Aorta (tissue), 5 donors: ENCODE measurements at regions not wholly inside any gene's neighbourhood (a gene's known extent, or its start where the extent isn't known, plus 50 kb on each side); places are given as distances from the start of the nearest gene placed in this dataset.
"Not testable (repeated sequence)": the region's sequence is repeated elsewhere in the genome, so short reads cannot be mapped to it uniquely, and the experiment has no call there.

Experiments used
- ATAC-seq: fragments of 200-7000 bp; cut with Tn5 transposase; one replicate; pipeline ENCODE4 v1.9.1; 2022; ENCODE audit warnings: moderate library complexity; ENCODE audit not compliant: low FRiP score
- DNase-seq, 2 donors: peaks; one replicate each; pipeline ENCODE4 v3.0.0-alpha.2; 2020
- H3K27ac ChIP-seq, 2 donors: one replicate each; pipeline ENCODE4 v1.5.1; 2013; ENCODE audit warnings: low read length in 2 of 2, mild to moderate bottlenecking in 2 of 2, moderate library complexity in 2 of 2, control low read depth in 1 of 2, inconsistent platforms in 1 of 2, low read depth in 1 of 2
- H3K27me3 ChIP-seq, 2 donors: one replicate each; pipeline ENCODE4 v1.6.1; 2013; ENCODE audit warnings: control low read depth in 1 of 2, low read length in 1 of 2, mild to moderate bottlenecking in 1 of 2, moderate library complexity in 1 of 2; ENCODE audit not compliant: insufficient read depth in 2 of 2, control insufficient read depth in 1 of 2
- H3K36me3 ChIP-seq, 2 donors: one replicate each; pipeline ENCODE4 v1.6.1; 2013; ENCODE audit warnings: control low read depth in 1 of 2, low read length in 1 of 2, mild to moderate bottlenecking in 1 of 2; ENCODE audit not compliant: insufficient read depth in 2 of 2, control insufficient read depth in 1 of 2
- H3K4me1 ChIP-seq, 2 donors: one replicate each; pipeline ENCODE4 v1.6.1; 2013; ENCODE audit warnings: low read length in 2 of 2, control low read depth in 1 of 2, mild to moderate bottlenecking in 1 of 2, moderate library complexity in 1 of 2; ENCODE audit not compliant: insufficient read depth in 2 of 2, control insufficient read depth in 1 of 2
- H3K4me3 ChIP-seq, 2 donors: one replicate each; pipeline ENCODE4 v1.5.1; 2013; ENCODE audit warnings: low read length in 2 of 2, control low read depth in 1 of 2, mild to moderate bottlenecking in 1 of 2
- H3K9me3 ChIP-seq: one replicate; pipeline ENCODE4 v1.6.1; 2013; ENCODE audit warnings: mild to moderate bottlenecking, low read length; ENCODE audit not compliant: control insufficient read depth
- WGBS, 2 donors: extraction: QIAGEN DNeasy Blood & Tissue Kit; methylation state at CpG; one replicate each; pipeline ENCODE4 v1.1.7; 2013; 5-methylcytosine and 5-hydroxymethylcytosine counted together
- intact Hi-C, 2 donors: fragments of 100-400 bp; cut with DNase I; formaldehyde crosslinking; loops; one replicate each; pipeline versions ENCODE4 v1.14.2 to v1.15.0; 2022
- donor health status: healthy with polysubstance abuse.
- donor health status: Bipolar disorder and iron deficiency.
- donor health status: DM: no; HTN: no; CAD: no.
- donor health status: DM: no; HTN: no; CAD: no.
- donor health status: DM: yes; HTN: yes; CAD: no.

DNA sequence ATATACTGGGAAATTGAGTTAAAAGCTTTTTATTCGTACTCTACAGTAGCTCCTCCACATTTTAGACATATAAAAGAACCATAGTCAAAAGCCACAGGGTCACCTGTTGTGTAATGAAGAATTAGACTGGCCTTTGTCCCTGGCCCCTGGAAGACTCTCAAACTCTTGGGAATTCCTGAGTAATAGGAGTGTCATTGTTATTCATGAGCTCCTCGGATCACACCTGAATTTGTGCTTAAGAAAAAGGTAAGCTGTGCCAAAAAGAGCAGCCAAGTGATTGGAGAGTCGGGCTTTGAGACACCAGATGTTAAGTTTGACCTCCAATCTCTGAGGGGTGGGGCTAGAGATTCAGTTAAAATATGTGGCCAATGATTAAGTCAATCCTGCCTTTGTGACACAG is 405.8 kb upstream of the ANKRD20A1 start:
- intact Hi-C loops, H3K27ac ChIP-seq, H3K4me3 ChIP-seq, H3K27me3 ChIP-seq, H3K36me3 ChIP-seq, H3K4me1 ChIP-seq, H3K9me3 ChIP-seq, DNase-seq, ATAC-seq: not testable (repeated sequence)
- WGBS, 2 donors = no CpG with 5 or more reads among the region's 3 CpGs

DNA sequence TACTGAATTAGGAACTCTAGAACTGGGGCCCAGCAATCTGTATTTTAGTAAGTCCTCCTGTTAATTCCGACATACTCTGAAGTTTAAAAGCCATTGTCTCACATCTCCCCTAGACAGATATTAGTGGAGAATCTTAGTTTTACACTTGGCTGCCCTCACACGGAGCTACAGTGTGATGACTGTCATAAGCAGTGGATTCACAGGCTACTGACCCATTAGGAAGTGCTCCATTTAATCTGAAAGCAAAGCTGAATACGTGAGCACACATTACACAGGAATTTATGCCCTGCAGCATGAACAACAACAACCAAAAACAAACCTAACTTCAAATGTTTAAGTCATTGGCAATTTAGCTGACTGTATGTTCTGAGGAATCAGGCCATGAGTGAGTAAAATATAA is 416.4 kb upstream of the ANKRD20A1 start:
- H3K9me3 ChIP-seq, H3K36me3 ChIP-seq, H3K27me3 ChIP-seq, ATAC-seq, H3K27ac ChIP-seq, H3K4me3 ChIP-seq, H3K4me1 ChIP-seq, intact Hi-C loops, DNase-seq: not testable (repeated sequence)
- no CpG with 5 or more reads among the region's 3 CpGs for WGBS, 2 donors

- H3K9me3 ChIP-seq, DNase-seq, H3K4me3 ChIP-seq, ATAC-seq, intact Hi-C loops, H3K27me3 ChIP-seq, H3K4me1 ChIP-seq, H3K27ac ChIP-seq, H3K36me3 ChIP-seq: not testable (repeated sequence)
- WGBS, 2 donors = 90 to 100% methylated on average over 1 of the region's 3 CpGs
These were observed 421.7 kb upstream of the ANKRD20A1 start for GRCh38 chr9:67437011-67437410.

DNA sequence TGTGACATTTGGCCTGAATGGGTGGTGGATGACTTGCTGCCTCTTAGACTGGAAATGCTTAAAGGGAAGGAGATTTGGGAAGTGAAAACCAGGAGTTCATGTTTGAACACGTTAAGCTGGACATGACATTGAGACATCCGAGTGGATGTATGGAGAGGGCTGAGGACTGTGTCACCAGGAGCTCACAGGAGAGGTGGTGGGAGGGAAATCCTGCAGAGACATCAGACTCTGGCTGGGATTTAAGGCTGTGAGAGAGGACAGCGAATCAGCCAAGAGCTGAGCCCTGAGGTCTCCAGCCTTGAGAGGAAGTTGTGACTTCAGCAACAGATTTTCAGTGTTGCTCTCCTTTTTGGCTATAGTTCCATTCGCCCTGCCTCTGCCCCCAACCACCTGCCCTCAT is 432.5 kb upstream of the SPATA31A3 start:
- H3K9me3 ChIP-seq, H3K4me1 ChIP-seq, H3K27ac ChIP-seq, ATAC-seq, intact Hi-C loops, DNase-seq, H3K27me3 ChIP-seq, H3K4me3 ChIP-seq, H3K36me3 ChIP-seq: not testable (repeated sequence)
- 57% methylated on average over 1 of the region's 4 CpGs; no CpG with 5 or more reads in 1 of the 2 donors for WGBS, 2 donors

- intact Hi-C loops, H3K36me3 ChIP-seq, H3K27me3 ChIP-seq, H3K27ac ChIP-seq, DNase-seq, H3K4me3 ChIP-seq, ATAC-seq, H3K9me3 ChIP-seq, H3K4me1 ChIP-seq: not testable (repeated sequence)
- WGBS, 2 donors = 52 to 57% methylated on average over 1 of the region's 9 CpGs
These were observed 430.8 kb upstream of the SPATA31A3 start for GRCh38 chr9:67423049-67423728.

- H3K9me3 ChIP-seq, ATAC-seq, H3K27me3 ChIP-seq, H3K36me3 ChIP-seq, intact Hi-C loops, H3K4me3 ChIP-seq, DNase-seq, H3K27ac ChIP-seq, H3K4me1 ChIP-seq: not testable (repeated sequence)
- no CpG with 5 or more reads among the region's 4 CpGs for WGBS, 2 donors
These were observed 426.2 kb upstream of the SPATA31A3 start for GRCh38 chr9:67418496-67419079.

GRCh38 chr9:67417341-67417983 is 425.1 kb upstream of the SPATA31A3 start:
- H3K4me3 ChIP-seq, H3K27ac ChIP-seq, H3K4me1 ChIP-seq, intact Hi-C loops, H3K27me3 ChIP-seq, DNase-seq, H3K36me3 ChIP-seq, H3K9me3 ChIP-seq, ATAC-seq: not testable (repeated sequence)
- 90 to 93% methylated on average over 1 of the region's 7 CpGs for WGBS, 2 donors

DNA sequence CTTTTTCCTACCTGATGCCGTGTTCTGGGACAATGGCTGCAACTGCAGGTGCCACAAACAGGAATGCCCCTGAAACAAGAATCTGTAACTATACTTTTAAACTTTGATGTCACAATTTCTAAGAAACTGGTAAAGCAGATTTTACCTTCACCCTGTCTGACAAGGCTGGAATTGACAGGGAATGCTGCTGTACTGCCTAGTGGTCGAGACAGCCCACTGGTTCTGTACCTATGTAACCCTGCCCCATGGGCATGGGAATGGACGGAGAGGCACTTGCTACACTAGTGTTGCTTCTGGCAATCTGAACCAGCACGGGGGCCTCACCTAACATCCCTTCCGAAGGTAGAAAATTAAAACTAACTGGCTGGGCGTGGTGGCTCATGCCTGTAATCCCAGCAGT is 424.3 kb upstream of the SPATA31A3 start:
- H3K36me3 ChIP-seq, H3K27me3 ChIP-seq, ATAC-seq, intact Hi-C loops, H3K27ac ChIP-seq, DNase-seq, H3K9me3 ChIP-seq, H3K4me1 ChIP-seq, H3K4me3 ChIP-seq: not testable (repeated sequence)
- WGBS, 2 donors = 87 to 92% methylated on average over 2 of the region's 6 CpGs
